ENCODE measurements at regions not wholly inside any gene's neighbourhood (a gene's known extent, or its start where the extent isn't known, plus 50 kb on each side); places are given as distances from the start of the nearest gene placed in this dataset.

DNA sequence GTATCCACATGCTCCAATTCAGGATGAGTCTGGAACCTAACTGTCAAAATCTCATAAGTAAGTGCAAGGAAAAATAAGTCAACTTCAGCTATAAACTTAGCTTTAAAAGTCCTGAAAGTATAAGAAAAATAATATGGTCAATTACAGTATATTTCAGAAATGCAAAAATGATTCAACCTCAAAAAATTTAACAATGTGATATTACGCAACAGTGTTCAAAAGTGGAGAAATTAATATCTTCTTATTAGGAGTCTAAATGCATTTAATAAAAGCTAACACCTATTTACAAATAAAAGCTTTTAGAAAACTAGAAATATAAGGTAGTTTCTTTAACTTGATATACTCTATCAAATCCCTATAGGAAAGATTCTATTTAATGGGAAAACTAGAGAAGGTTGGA, 111.2 kb upstream of the OPRM1 start:
- TF ChIP-seq, protein P1, sequence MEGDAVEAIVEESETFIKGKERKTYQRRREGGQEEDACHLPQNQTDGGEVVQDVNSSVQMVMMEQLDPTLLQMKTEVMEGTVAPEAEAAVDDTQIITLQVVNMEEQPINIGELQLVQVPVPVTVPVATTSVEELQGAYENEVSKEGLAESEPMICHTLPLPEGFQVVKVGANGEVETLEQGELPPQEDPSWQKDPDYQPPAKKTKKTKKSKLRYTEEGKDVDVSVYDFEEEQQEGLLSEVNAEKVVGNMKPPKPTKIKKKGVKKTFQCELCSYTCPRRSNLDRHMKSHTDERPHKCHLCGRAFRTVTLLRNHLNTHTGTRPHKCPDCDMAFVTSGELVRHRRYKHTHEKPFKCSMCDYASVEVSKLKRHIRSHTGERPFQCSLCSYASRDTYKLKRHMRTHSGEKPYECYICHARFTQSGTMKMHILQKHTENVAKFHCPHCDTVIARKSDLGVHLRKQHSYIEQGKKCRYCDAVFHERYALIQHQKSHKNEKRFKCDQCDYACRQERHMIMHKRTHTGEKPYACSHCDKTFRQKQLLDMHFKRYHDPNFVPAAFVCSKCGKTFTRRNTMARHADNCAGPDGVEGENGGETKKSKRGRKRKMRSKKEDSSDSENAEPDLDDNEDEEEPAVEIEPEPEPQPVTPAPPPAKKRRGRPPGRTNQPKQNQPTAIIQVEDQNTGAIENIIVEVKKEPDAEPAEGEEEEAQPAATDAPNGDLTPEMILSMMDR (conservative IDR thresholded peaks at IDR 0.05; ENCODE audit: low read length) = no peak
- TF ChIP-seq EZH2phosphoT487 (IDR thresholded peaks at IDR 0.05; ENCODE audit: borderline replicate concordance, low read depth, low read length) = no peak
